ENCODE measurements at regions not wholly inside any gene's neighbourhood (a gene's known extent, or its start where the extent isn't known, plus 50 kb on each side); places are given as distances from the start of the nearest gene placed in this dataset.

DNA sequence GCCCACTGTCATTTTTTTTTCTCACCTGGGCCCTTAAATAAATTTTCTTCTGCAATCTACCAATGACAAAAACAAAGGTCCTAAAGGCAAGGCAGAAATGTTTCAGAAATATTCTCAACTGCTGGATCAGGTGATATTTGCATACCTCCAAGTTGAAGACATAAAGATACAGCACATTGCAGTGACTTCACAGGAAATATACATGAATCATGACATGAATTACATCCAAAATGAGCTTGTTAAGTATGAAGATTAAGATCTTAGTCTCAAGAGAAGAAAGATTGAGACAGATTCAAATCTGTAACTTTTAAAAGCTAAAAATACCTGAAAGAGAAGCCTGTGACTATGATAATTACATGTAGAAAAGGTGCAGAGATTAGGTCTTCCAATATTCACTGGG is 207.8 kb downstream of the SIPA1L2 start:
- no peak overlapping the region for H3K4me3 Mint-ChIP-seq
- ChIA-PET POLR2A (no interaction called here), CTCF (no interaction called here)
- H3K9me3 Mint-ChIP-seq, result no peaks in the 10 kb centered on the region
- no peak for ATAC-seq (ENCODE audit: poor library complexity)
- H3K9me3 ChIP-seq (ENCODE audit: control insufficient read depth in 1 of 2, insufficient read depth in 1 of 2, low read length in 2 of 2), result no peaks in the 10 kb centered on the region
- intact Hi-C loops (cut with DNase I, micrococcal nuclease), result no loop called here
- no peak overlapping the region for H3K4me3 ChIP-seq (ENCODE audit: low read length)
- H3K27ac Mint-ChIP-seq, result no peak overlapping the region
- H3K4me1 ChIP-seq (ENCODE audit: insufficient read depth, low read length), result no peaks in the 10 kb centered on the region
- TF ChIP-seq, protein P1, sequence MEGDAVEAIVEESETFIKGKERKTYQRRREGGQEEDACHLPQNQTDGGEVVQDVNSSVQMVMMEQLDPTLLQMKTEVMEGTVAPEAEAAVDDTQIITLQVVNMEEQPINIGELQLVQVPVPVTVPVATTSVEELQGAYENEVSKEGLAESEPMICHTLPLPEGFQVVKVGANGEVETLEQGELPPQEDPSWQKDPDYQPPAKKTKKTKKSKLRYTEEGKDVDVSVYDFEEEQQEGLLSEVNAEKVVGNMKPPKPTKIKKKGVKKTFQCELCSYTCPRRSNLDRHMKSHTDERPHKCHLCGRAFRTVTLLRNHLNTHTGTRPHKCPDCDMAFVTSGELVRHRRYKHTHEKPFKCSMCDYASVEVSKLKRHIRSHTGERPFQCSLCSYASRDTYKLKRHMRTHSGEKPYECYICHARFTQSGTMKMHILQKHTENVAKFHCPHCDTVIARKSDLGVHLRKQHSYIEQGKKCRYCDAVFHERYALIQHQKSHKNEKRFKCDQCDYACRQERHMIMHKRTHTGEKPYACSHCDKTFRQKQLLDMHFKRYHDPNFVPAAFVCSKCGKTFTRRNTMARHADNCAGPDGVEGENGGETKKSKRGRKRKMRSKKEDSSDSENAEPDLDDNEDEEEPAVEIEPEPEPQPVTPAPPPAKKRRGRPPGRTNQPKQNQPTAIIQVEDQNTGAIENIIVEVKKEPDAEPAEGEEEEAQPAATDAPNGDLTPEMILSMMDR (IDR thresholded peaks at IDR 0.05), result no peak
- H3K27me3 Mint-ChIP-seq, result no peaks in the 10 kb centered on the region
- H3K27me3 ChIP-seq (ENCODE audit: control insufficient read depth in 1 of 2, insufficient read depth in 2 of 2, low read length in 2 of 2), result no peaks in the 10 kb centered on the region
- no peak overlapping the region for H3K27ac ChIP-seq (ENCODE audit: low read depth in 1 of 2, low read length in 2 of 2)
- no peaks in the 10 kb centered on the region for H3K36me3 ChIP-seq (ENCODE audit: insufficient read depth, low read length)
- H3K36me3 Mint-ChIP-seq (ENCODE audit: low read depth), result no peaks in the 10 kb centered on the region
- DNase-seq, result no peak
- no peaks in the 10 kb centered on the region for H3K4me1 Mint-ChIP-seq (ENCODE audit: low read depth)

DNA sequence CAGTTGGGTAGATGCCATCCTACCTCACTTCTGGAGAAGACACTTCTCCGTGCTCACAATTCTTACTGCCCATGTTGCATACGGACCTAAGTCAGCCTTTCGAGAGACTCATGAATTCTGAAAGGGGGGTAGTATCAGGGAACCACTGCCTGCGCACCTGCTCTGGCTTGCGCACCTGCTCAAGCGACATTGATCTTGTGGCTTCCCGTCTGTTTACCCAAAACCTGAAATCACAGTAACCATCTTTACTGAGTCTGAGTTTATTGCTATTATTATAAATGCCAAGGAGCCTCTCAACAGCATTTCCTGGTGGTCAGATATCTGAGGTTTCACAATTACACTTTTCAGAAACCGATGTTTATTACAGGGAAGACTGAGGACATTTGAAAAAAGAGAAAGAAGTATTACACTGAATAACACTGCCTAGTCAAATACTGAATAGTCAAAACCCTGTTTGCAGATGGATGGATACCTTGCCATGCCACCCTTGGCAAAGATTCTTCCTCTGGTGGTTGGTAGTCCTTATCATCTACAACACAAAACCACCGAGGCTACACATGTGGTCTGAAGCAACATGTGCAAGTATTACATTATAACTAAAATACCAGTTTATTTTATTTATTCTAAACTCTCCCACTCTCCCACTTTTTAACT is 208.7 kb downstream of the SIPA1L2 start:
- no peak overlapping the region for H3K27ac ChIP-seq (ENCODE audit: low read depth in 1 of 2, low read length in 2 of 2)
- Mint-ChIP-seq H3K4me1 (ENCODE audit: low read depth) (no peaks in the 10 kb centered on the region), H3K27ac (no peak overlapping the region), H3K9me3 (no peaks in the 10 kb centered on the region), H3K4me3 (no peak overlapping the region), H3K27me3 (no peaks in the 10 kb centered on the region), H3K36me3 (ENCODE audit: low read depth) (no peaks in the 10 kb centered on the region)
- intact Hi-C loops (cut with DNase I, micrococcal nuclease), result no loop called here
- no peak for DNase-seq
- no peaks in the 10 kb centered on the region for H3K36me3 ChIP-seq (ENCODE audit: insufficient read depth, low read length)
- no peak for ATAC-seq (ENCODE audit: poor library complexity)
- H3K4me1 ChIP-seq (ENCODE audit: insufficient read depth, low read length), result no peaks in the 10 kb centered on the region
- ChIA-PET CTCF (no interaction called here), POLR2A (no interaction called here)
- H3K9me3 ChIP-seq (ENCODE audit: control insufficient read depth in 1 of 2, insufficient read depth in 1 of 2, low read length in 2 of 2), result no peaks in the 10 kb centered on the region
- H3K4me3 ChIP-seq (ENCODE audit: low read length), result no peak overlapping the region
- TF ChIP-seq, protein P1 (IDR thresholded peaks at IDR 0.05), result no peak
- no peaks in the 10 kb centered on the region for H3K27me3 ChIP-seq (ENCODE audit: control insufficient read depth in 1 of 2, insufficient read depth in 2 of 2, low read length in 2 of 2)

DNA sequence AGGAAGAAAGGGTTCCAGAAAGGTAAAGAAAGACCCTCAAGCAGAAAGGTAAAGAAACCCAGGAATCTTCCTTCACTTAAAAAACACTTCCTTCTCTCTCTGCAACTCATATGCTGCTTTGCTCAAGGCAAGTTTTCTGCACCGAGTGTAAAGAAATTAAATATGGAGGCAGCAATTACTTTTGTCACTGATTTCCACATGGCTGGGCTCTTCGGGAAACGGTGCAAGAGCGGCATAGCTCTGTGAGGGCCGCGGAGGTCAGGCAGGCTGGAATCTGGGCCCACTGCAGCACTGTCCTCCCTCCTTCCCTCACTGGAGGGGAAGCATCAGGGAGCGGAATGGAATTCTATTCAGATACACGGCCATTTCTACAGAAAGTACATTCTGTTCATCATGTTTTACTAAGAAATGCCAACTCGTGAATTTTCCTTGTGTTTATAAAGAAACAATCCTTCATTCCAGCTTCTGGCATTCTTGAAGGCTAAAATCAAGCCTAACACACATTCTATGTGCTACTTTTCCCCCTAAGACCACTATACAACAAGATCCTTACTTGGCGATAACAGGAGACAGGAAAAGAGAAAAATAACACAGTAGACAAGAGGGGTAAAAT is 212.2 kb downstream of the SIPA1L2 start:
- H3K4me3 ChIP-seq (ENCODE audit: low read length), result no peak overlapping the region
- Mint-ChIP-seq H3K4me1 (ENCODE audit: low read depth) (no peaks in the 10 kb centered on the region), H3K9me3 (no peaks in the 10 kb centered on the region), H3K27me3 (no peaks in the 10 kb centered on the region), H3K36me3 (ENCODE audit: low read depth) (no peaks in the 10 kb centered on the region), H3K4me3 (no peak overlapping the region), H3K27ac (no peak overlapping the region)
- TF ChIP-seq, protein P1 (IDR thresholded peaks at IDR 0.05), result no peak
- no peaks in the 10 kb centered on the region for H3K27me3 ChIP-seq (ENCODE audit: control insufficient read depth in 1 of 2, insufficient read depth in 2 of 2, low read length in 2 of 2)
- ChIA-PET CTCF (no interaction called here), POLR2A (no interaction called here)
- no peak overlapping the region for H3K27ac ChIP-seq (ENCODE audit: low read depth in 1 of 2, low read length in 2 of 2)
- intact Hi-C loops (cut with DNase I, micrococcal nuclease), result no loop called here
- no peaks in the 10 kb centered on the region for H3K36me3 ChIP-seq (ENCODE audit: insufficient read depth, low read length)
- no peaks in the 10 kb centered on the region for H3K9me3 ChIP-seq (ENCODE audit: control insufficient read depth in 1 of 2, insufficient read depth in 1 of 2, low read length in 2 of 2)
- DNase-seq (no peak), ATAC-seq (ENCODE audit: poor library complexity) (no peak)
- H3K4me1 ChIP-seq (ENCODE audit: insufficient read depth, low read length), result no peaks in the 10 kb centered on the region
